Esophagus mucosa (tissue), 1 donor: ENCODE measurements at regions not wholly inside any gene's neighbourhood (a gene's known extent, or its start where the extent isn't known, plus 50 kb on each side); places are given as distances from the start of the nearest gene placed in this dataset.
"Not testable (repeated sequence)": the region's sequence is repeated elsewhere in the genome, so short reads cannot be mapped to it uniquely, and the experiment has no call there.

Experiments
- ATAC-seq: fragments of 200-7000 bp; cut with Tn5 transposase; one replicate; pipeline ENCODE4 v1.9.1; 2020
- donor health status: DM: yes; HTN: yes; CAD: no.

GRCh38 chr3:196147116-196147515, 64.1 kb downstream of the ZDHHC19 start:
- ATAC-seq: no peak

GRCh38 chr3:196145468-196146262, 63.8 kb upstream of the TFRC start:
- ATAC-seq: no peak

GRCh38 chr3:196144383-196145105, 62.7 kb upstream of the TFRC start:
- ATAC-seq: no peak

GRCh38 chr3:196143708-196144382, 62.0 kb upstream of the TFRC start:
- ATAC-seq: no peak

- peak; percentile 86 for ATAC-seq
Observed at GRCh38 chr3:196142202-196142956, 60.5 kb upstream of the TFRC start.

GRCh38 chr3:196141866-196142201, 59.9 kb upstream of the TFRC start:
- ATAC-seq: no peak

DNA sequence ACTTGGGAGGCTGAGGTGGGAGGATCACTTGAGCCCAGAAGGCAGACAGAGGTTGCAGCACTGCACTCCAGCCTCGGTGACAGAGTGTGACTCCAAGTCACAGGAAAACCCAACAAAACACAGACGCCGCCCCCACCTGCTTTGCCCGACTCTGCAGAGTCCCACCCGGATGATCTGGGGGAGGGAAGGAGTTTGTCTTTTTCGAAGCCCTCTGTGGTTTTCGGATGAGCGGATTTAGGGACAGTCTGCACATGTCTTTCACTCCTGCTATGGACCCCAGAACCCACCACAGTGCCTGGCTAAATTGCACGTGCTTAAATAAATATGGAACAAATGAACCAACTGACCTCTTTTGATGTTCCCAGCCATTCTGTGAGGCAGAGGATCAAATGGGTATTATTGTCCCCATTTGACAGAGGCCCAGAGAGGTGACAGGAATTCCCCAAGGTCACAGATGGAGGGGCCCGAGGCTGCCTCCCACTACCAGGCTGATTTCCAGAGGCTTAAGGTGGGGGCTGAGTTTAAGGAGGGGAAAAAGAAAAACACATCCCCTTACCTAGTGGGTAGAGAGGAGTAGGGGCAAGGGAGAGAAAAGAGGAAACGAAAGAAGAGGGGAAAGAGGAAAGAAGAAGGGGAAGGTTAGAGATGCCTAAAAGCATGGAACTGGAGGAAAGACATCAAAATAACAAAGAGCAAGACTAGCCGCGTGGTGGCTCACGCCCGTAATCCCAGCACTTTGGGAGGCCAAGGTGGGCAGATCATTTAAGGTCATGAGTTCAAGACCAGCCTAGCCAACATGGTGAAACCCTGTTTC, 59.4 kb upstream of the TFRC start:
- ATAC-seq: no peak

DNA sequence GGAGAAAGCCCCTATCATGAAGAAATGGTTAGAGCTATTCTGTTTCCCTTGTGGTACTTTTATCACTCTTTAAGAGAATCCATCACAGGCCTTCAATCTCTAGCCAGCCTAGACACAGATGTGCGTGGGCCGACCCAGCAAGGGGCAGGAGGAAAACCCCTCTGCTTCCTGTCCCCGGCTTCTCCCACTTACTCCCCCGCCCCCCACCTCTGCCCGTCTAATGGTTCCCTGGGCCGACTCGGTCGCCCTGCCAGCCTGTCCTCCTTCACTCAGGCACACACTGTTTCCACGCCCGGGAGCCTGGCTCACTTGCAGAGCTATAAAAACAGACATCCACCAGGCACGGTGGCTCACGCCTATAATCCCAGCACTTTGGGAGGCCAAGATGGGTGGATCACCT, 58.3 kb upstream of the TFRC start:
- ATAC-seq: no peak

- ATAC-seq: no peak
Observed at GRCh38 chr3:196139281-196139680, 57.4 kb upstream of the TFRC start.

- no peak for ATAC-seq
Observed at GRCh38 chr3:196138482-196139254, 56.8 kb upstream of the TFRC start.

GRCh38 chr3:196136640-196136989, 54.7 kb upstream of the TFRC start:
- not testable (repeated sequence) for ATAC-seq

- ATAC-seq: peak; percentile 96
Observed at GRCh38 chr3:196135693-196136639, 54.1 kb upstream of the TFRC start.

DNA sequence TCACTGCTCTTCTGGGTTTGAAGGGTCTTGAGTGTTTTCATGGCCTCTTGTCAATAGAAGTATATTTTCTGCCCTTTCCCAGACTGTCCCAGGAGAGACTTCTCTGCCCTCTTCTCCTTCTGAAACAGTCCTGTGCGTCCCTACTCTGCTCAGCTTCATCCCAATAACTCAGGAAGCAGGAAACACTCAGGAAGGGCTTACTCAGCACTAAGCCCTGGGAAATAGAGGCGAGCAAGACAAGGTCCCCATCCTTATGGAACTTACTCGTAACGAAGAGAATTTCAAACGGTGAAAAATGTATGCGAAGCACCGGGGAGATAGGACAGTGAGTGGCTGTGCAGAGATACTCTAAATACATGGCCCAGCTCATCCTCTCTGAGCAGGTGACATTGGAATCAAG, 52.8 kb upstream of the TFRC start:
- ATAC-seq: no peak

DNA sequence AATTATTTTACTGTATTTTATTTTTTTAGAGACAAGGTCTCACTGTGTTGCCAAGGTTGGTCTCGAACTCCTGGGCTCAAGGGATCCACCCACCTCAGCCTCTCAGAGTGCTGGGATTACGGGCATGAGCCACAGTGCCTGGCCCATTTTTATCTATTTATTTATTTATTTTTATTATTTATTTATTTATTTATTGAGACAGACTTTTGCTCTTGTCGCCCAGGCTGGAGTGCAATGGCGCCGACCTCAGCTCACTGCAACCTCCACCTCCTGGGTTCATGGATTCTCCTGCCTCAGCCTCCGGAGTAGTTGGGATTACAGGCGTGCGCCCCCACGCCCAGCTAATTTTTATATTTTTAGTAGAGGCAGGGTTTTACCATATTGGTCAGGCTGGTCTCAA, 52.0 kb upstream of the TFRC start:
- not testable (repeated sequence) for ATAC-seq

DNA sequence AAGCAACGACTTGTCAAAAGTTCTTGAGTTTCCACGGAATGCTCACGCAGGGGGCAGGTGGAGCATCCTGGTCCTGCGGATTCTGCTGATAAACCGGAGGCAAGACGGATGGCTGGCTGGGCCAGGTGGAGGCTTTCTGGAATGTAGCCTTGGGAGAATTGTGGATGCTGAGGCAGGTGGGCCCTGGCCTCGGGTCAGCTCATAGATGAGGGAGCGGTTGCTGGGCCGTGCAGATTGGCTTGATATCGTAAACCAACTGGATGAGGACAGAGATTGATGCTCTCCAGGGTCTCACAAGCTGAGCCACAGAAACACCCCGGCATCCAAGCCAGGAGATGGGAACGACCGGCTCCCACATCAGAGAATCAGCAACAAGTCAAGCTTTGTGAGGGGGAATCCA, 50.0 kb upstream of the TFRC start:
- no peak for ATAC-seq
